HG03575 (cell line): ENCODE measurements at regions not wholly inside any gene's neighbourhood (a gene's known extent, or its start where the extent isn't known, plus 50 kb on each side); places are given as distances from the start of the nearest gene placed in this dataset.

Source experiments
- ATAC-seq: cut with Tn5 transposase; IDR thresholded peaks from one replicate; pipeline ENCODE4 v1.9.1; 2021; ENCODE audit not compliant: unreplicated experiment, insufficient number of reproducible peaks, low FRiP score; ENCODE audit errors: extremely low read depth

DNA sequence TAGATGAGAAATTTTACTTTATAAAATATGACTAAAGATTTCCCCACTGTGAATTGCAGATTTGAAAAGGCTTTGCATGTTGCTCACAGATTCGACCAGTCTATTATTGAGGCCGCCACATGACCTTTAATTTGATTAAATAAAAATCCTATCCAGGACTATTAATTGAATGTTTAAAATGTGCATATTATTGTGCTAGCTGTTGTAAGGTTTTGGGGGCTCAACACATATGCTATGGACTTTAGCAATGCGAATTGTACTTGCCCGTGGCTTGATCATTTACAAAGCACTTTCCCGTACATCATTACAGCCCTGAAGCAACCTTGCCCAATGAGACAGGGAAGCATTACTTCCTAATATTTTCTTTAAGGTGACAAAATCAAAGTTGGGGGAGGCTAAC, 243.0 kb downstream of the ACTR3B start:
- no peak for ATAC-seq

DNA sequence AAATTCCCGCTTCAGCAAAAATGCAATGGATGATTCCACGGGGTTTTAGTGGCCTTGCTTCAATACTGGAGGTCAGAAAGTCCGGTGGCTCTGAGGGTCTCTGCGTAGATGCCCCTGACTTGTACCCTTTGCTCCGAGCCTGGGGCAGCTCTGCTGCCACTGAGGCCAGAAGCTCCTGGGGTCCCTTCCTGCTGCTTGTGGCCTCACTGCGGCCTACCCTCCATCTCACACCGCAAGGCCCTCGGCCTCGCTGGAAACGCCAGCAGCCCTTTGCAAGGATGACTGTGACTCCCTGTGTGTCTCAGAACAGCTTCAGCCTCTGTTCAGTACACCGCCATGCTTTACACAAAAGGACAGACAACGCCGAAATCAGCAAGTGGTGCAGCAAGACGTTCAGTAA, 244.8 kb downstream of the ACTR3B start:
- no peak for ATAC-seq

DNA sequence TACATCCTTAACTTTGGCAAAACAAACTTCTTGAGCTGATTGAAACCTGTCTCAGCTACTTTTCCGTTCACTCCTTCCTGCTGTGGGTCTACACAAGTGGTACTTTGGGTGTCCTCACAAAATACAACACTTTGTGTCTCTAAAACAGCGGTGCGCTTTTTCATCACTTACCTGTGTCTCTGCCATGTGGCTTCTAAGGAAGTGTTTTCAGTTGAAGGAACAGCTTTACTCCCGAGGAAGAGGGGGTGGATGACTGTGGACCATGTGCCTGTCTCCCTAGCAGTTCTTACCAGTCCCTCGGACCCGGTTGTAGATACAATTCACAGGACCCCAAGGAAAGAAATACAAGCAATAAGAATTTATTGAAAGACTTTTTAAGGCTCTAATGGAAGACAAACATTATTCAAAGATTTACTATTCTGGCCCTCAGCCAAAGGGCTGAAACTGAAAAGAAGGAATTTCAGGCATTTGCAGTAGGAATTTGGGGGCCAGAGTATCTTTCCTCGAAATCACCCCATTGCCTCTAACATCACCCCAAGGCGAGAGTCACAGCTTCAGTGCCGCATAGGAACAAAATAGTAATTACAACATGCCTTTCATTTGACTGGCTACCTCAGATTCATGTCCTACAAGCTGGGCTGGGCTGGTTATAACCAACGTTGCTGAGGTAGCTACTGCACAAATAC, 246.3 kb downstream of the ACTR3B start:
- no peak for ATAC-seq

DNA sequence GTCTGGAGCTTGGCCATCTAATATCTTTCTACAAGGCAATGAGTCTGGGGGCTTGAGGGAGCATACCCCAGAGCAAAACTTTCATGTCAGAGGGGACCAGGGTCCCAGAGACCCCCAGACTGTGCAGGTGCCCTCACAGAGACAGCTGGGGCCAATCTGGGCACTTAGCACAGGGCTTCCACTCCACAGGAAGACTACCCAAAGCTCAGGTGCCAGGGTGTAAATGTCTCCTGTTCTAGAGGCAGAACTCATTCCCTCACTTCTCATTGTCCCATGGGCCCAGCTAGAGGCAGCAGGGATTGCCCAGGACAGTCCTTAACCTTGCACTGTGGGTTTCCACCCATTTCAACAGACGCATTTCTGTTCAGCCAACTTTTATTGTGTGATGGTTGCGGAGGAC, 246.9 kb downstream of the ACTR3B start:
- no peak for ATAC-seq

DNA sequence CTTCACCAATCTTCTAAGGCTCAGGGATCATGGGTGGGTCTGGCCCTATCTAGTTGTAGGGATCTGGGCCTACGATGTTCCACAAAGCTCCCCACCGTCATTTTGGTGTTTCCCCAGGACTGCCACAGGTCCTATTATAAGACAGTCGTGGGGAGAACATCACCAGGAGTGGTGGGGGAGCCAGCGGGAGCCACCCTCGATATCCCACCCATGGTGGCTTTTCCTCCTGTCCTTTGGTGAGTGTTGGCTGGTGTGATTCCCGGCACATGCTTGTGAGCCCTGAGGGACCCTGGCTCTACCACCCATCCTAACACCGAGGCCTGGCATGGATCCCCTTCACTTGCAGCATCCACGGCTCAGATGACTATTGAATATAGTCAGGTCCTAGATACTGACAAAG, 247.4 kb downstream of the ACTR3B start:
- no peak for ATAC-seq

DNA sequence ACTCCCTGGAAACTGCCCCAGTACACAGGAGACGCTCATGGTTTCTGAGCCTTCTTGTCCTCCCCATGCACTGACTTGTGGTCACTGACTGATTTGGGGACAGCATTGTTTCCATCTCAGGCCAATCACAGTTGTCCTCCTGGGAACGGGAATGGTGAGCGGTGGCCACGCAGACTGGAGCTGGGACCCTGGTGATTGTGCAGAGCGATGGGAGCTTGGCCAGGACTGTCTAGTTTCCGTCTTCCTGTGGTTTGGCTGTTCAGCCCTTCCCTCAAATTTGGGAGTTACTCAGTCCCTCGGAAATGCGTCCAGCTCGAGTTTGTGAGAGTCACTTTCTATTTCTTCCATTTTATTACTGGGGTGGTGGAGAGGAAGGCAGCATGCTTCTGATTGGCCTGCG, 250.9 kb downstream of the ACTR3B start:
- no peak for ATAC-seq

DNA sequence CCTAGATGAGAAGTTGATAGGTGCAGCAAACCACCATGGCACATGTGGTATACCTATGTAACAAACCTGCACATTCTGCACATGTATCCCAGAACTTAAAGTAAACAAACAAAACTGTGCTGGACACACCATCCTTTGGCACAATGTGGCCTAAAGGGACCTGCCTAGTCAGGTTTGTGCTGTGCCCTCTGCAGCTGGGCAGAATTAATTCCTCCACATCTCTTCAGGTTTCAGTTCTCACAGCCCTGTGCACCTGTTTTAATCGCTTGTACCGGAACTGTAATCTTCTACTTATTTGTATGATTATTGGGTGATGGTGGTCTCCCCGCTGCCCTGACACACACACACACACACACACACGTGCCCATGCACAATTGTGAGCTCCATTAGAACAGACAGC, 252.7 kb downstream of the ACTR3B start:
- no peak for ATAC-seq

DNA sequence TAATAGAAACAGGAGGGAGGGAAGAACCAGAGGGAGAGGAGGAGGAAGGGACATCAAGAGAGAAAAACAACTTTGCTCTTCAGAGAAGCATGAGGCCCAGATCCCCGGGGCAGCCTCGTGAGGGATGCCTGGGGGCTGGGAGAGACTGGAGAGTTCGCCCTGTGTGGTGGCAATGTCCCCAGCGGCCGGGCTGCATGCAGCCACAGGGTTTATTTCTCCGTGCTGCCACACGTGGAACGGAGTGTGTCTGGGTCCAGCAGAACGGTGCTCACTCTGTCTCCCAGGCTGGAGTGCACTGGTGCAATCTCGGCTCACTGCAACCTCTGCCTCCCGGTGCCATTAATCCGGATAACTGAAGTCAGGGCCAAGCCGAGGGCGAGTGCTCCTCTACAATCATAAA, 257.7 kb downstream of the ACTR3B start:
- ATAC-seq = no peak

DNA sequence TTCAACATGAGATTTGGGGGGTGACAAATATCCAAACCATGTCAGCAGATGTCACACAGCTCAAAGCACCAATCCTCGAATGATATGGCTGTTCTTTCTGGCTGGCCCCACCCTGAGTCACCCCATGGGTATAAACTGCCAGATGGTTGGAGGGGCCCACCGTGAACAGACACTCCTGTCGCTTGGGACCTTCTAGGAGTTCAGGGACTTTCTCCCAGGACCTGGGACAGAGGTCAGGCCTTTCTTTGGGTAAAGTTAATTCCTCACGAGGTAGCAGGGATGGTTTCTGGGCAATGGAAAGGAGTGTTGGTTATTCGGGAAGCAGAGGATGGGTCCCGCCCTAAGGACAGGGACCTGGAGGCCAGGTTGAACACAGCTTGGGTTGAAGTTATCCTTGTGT, 262.0 kb downstream of the ACTR3B start:
- ATAC-seq = no peak

DNA sequence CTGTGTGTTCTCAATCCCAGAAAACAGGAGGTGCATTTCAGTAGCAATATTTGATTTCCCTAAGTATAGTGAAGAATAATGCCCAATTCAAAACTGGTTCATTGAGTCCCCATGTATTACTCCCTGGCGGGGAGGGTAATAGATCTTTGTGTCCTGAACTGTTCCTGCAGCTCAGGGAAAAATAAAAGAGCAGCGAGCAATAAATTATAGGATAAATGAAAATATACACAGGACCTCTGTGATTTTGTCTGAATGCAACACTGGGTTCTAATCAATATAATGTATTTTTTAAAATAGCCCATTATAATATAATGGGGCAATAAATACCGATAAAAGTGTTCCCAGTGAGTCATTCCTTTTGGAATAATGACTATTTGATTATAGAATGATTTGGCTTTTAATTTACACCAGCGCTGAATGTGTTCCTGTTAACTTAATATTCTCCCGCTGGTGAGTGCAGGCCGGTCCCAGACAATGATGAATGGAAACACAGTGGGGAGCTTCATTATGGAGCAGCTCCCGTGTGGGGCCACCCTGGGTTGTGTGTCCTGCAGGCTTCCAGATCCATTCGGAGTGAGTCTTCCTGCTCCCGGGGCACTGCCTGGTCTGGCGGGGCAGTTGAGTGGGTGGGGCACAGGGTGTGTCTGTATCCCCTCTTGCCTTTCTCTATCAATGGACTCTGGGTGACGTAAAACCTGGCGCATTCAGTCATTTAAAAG, 263.1 kb downstream of the ACTR3B start:
- ATAC-seq = no peak

DNA sequence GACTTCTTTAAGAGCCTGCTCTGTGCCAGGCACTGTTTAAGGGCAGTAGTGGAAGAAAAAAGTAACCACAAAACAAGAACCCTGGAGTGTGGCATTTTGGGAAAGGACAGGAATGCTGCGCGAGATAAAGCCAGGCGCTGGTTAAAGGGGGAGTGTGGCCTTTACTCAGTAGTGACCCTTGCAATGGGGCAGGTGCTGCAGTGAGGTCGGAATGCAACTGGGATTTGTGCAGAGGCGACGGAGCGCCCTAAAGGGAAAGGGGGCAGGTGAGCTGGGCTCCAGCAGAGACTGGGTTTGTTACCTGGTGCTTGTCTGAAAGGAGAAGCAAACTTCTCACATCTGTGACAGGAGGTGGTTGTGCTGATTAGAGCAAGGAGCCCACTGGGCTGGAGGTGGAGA, 263.6 kb downstream of the ACTR3B start:
- no peak for ATAC-seq

DNA sequence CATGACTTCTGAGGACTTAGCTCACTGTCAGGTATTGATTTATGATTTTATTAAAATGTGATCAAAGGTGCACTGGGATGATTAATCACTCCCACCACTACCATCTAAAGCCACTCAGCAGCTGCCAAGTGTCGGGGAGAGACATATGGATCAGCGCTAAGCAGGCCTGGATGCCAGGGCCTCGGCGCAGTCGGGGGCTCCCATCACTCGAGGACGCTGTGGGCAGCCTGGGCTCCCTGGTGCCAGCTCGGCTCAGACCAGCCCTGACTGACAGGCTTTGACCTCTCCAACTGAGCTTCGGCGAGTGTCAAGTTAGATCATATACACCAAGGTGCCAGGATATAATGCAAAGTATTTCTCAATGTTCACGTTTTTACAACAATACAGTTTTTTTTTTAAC, 267.7 kb downstream of the ACTR3B start:
- ATAC-seq = no peak

DNA sequence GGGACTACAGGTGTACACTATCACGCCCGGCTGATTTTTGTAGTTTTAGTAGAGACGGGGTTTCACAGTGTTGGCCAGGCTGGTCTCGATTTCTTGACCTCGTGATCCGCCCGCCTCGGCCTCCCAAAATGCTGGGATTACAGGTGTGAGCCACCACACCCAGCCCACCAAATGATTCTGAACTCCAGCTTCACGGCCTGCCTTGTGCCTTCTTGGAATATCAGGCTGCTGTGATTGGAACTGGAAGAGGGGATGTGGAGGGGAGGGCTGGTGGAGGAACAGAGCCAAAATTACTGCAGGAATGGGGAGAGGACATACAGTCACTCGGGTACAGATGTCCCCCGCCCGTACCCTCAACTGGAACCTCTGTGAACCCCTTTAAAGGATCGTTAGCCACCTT, 268.4 kb downstream of the ACTR3B start:
- ATAC-seq = no peak

DNA sequence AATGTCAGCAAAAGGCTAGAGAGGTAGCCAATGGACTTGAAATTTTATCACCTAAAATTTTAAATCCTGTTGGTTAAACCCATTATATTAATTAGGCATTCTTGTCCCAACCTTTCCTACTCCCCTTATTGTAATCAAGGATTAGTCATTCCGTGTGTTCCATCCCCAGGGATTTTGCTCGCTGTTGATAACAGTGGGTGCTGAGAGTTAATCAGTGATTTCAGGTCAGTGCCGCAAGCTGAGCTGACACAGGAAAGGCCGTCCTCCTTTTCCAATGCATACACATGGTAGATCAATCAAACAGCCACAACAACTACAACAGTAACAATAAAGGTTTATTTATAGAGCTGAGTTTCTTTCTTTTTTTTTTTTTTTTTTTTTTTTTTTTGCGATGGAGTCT, 271.4 kb downstream of the ACTR3B start:
- no peak for ATAC-seq

DNA sequence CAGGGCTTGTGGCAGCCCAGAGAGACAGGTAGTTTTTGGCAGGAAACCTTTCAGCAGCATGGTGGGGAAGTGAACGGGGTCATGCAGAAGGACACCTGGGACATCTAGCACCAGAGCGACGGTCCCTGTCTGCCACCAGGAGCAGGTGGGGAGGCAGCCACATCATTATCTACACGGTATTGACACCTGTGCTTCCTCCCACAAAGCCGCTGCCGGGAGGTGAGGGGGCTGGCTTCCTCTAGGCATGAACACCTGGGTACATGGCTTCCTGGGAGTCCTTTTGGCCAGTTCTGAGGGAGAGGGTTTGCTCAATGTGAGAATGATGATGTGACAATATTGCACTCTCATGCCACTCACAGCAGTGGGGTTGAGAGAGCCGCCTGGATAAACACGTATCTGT, 275.2 kb downstream of the ACTR3B start:
- ATAC-seq = no peak

DNA sequence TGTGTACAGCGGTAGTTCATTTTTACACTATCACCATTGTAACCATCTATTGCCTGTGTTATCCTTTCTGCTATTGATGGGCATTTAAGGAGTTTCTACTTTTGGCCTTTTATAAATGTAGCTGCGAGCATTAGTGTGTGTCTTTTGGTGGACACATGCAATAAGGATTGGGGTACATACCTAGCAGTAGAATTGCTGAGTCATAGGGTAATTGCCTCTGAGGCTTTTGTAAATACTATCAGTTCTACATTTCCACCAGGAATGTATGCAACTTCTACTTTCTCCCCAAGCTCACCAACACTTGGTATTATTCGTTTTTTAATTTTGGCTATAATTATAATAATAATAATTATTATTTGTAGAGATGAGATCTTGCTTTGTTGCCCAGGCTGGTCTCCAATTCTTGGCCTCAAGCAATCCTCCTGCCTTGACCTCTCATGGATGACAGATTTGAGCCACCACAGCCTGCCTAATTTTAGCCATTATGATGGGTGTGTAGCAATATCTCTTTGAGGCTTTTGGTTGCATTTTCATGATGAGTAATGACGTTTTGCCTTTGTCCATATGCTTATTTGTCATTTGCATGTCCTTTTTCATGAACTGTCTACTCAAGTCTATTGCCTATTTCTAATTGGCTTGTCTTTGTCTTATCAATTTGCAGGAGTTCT, 277.0 kb downstream of the ACTR3B start:
- no peak for ATAC-seq

DNA sequence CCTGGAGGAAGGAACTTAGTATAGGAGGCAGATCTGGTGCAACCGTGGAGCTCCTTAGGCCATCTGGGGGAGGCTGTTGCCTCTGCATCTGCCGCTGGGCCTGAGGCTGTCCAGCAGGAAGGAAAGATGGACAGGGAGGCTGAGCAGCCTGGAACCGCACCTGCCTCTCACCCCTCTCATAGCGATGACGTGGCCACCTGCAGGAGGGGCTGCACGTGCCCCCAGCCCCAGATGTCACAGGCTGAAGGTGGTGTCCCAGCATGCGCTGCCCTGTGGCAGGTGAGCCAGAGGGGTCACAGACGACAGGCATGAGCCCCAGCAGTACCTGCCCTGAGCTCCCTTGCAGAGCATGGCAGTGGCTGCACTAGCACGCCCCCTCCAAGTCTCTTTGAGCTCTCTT, 283.9 kb downstream of the ACTR3B start:
- no peak for ATAC-seq

DNA sequence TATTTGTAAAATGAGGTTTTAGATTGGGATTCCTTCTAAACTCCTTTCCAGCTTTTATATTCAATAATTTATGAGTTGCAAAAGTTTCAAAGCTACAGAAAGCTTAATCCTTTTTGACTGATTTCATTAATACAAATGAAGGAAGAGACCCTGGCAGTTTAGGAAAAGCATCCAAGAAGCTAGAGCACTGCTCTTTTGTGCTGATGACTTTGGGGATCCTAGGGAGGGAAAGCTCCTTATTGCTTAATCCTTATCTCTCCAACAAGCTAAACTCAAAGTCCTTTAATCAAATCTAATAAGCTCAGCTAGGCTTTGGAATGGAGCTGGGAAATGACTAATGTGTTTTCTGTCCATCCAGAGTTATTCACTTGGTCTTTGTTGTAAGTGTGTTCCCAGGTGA, 285.4 kb downstream of the ACTR3B start:
- ATAC-seq = no peak

DNA sequence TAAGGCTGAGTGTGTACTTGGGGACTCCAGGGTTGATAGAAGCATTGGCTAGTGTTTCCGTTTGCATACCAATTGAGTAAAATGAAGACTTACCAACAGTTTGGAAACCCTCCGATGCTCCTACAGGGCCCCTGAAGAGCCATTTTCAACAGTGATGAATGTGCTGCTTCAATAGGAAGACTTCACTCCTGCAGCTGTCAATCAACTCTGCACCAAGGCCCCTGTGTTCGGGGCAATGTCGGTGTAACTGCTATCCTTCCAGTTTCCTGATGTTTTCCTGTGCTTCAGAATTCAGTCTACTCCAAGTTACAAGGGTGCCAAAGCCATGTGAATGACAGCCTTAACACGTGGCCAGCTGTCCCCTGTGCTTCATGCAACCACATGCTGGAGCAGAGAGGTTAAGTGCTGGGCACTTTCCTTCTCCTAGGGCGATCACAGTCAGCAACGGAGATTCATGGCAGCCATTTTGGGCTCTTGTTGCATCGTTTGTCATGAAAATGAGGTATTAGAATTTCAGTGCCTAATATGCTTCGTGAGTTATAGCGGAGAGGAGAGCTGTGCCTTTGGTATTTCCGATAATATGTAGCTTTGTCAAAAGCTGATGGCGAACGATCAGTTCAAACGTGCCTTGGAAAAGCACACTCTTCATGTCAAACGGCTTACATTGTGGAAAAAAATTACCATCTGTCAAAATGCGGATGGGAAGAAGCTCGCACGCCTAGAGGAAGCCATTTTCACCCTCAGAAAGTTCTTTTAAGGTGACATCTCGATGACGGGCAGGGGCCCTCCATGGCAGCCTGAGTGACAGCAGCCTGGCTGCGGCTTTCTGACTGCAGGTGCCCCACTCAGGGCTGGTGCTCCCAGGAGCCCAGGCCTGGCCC, 287.8 kb downstream of the ACTR3B start:
- no peak for ATAC-seq

DNA sequence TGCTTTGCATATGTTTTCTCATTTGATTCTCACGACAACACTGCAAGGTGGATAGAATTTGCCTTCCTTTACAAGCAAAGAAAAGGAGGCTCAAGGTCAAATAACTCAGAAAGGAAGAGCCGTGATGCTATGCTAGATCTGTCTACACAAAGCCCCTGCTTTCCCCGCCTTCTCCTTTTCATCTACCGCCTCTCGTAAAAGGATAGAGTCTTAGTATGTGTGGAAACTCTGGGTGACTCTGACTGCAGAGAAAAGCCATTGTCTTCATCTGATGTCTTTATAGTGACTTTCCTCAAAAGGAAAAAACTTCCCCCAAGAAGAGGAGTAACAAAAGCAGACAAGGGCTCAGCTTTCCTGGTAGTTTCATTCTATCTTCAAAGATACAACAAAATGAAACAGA, 292.7 kb downstream of the ACTR3B start:
- ATAC-seq = no peak
